Stomach (tissue), 8 donors: ENCODE measurements at regions not wholly inside any gene's neighbourhood (a gene's known extent, or its start where the extent isn't known, plus 50 kb on each side); places are given as distances from the start of the nearest gene placed in this dataset.
A peak's percentile ranks its signal among the peaks of the same experiment; 100 is the strongest.

Source experiments
- DNase-seq, 2 donors: peaks; one replicate each; pipeline versions ENCODE4 v3.0.0 to v3.0.0-alpha.2; 2013 to 2019
- H3K27ac ChIP-seq, 5 donors: fragments of 200-600 bp in 4 of 5; sonication (generic) in 4 of 5; one replicate each; pipeline ENCODE4 v1.5.1; 2013 to 2019; ENCODE audit warnings: mild to moderate bottlenecking in 1 of 5, moderate library complexity in 1 of 5
- H3K27me3 ChIP-seq, 3 donors: fragments of 200-600 bp; sonication (generic); one replicate each; pipeline ENCODE4 v1.5.1; 2017 to 2019; ENCODE audit warnings: mixed run types in 1 of 3
- H3K36me3 ChIP-seq, 4 donors: fragments of 200-600 bp; sonication (generic); 1 replicate in 3 of 4; 2 replicates in 1 of 4; pipeline ENCODE4 v1.5.1; 2016 to 2019
- H3K4me1 ChIP-seq, 4 donors: fragments of 200-600 bp; sonication (generic); one replicate each; pipeline ENCODE4 v1.5.1; 2016 to 2019
- H3K4me3 ChIP-seq, 4 donors: fragments of 200-600 bp; sonication (generic) in 3 of 4; one replicate each; pipeline ENCODE4 v1.5.1; 2016 to 2019; ENCODE audit warnings: mild to moderate bottlenecking in 1 of 4
- H3K9me3 ChIP-seq, 4 donors: fragments of 200-600 bp; sonication (generic); one replicate each; pipeline ENCODE4 v1.5.1; 2016 to 2019
- CTCF ChIP-seq, 7 experiments: fragments of 450-650 bp in 4 of 7; fragments of 200-600 bp in 3 of 7; sonication (generic) in 3 of 7; IDR thresholded peaks; one replicate each; pipeline ENCODE4 v1.5.1; 2016 to 2019; ENCODE audit warnings: antibody characterized with exemption in 7 of 7, control low read depth in 2 of 7, mild to moderate bottlenecking in 1 of 7
- EP300 ChIP-seq: sonication (generic); formaldehyde crosslinking; IDR thresholded peaks from one replicate; pipeline ENCODE4 v1.6.1; 2017; ENCODE audit warnings: antibody characterized with exemption
- POLR2A ChIP-seq, 4 donors: fragments of 450-650 bp; IDR thresholded peaks; one replicate each; pipeline ENCODE4 v1.6.1; 2016; ENCODE audit warnings: antibody characterized with exemption in 4 of 4, control low read depth in 2 of 4, mild to moderate bottlenecking in 1 of 4, moderate library complexity in 1 of 4
- POLR2AphosphoS5 ChIP-seq, 3 donors: sonication (generic); formaldehyde crosslinking; IDR thresholded peaks; one replicate each; pipeline ENCODE4 v1.6.1; 2016; ENCODE audit warnings: antibody characterized with exemption in 3 of 3
- WGBS, 5 donors: extraction: QIAGEN DNeasy Blood & Tissue Kit in 3 of 5; methylation state at CpG; one replicate each; pipeline versions ENCODE4 v1.1.5 to v1.1.7; 2013 to 2018; 5-methylcytosine and 5-hydroxymethylcytosine counted together
- intact Hi-C: fragments of 100-400 bp; cut with DNase I; formaldehyde crosslinking; loops from one replicate; pipeline ENCODE4 v1.15.1; 2023; ENCODE audit warnings: low total_unique reads
- donor health status: healthy with polysubstance abuse.
- donor health status: Bipolar disorder and iron deficiency.
- donor health status: healthy.

GRCh38 chr1:192939440-192939839 lies 119.7 kb downstream of the UCHL5 start:
- WGBS, 5 donors = 26 to 45% (median 28%) methylated on average over 2 of the region's 2 CpGs
- Histone ChIP-seq H3K9me3 (no peaks in the 10 kb centered on the region), H3K36me3 (no peaks in the 10 kb centered on the region), H3K27me3 (no peaks in the 10 kb centered on the region), H3K4me3 (no peak overlapping the region), H3K4me1 (peaks cover 0 to 27% (median 6%) of the 10 kb centered on the region in 4 donors), H3K27ac (no peak overlapping the region)
- intact Hi-C loops = no loop called here
- no peak for TF ChIP-seq EP300
- no peak for TF ChIP-seq POLR2AphosphoS5 (IDR thresholded peaks at IDR 0.05)
- peak in 1 of 2 donors; percentile 14 for DNase-seq

- DNase-seq = no peak
- Histone ChIP-seq H3K9me3 (no peaks in the 10 kb centered on the region), H3K27me3 (no peaks in the 10 kb centered on the region), H3K4me3 (no peak overlapping the region), H3K4me1 (peaks cover 0 to 27% (median 6%) of the 10 kb centered on the region in 4 donors), H3K36me3 (no peaks in the 10 kb centered on the region), H3K27ac (no peak overlapping the region)
- intact Hi-C loops = no loop called here
- TF ChIP-seq POLR2A (IDR thresholded peaks at IDR 0.05) = no peak
- no peak for TF ChIP-seq CTCF (IDR thresholded peaks at IDR 0.05)
- no peak for TF ChIP-seq POLR2AphosphoS5 (IDR thresholded peaks at IDR 0.05)
- TF ChIP-seq EP300 = no peak
Observed at GRCh38 chr1:192940658-192941057, 118.5 kb downstream of the UCHL5 start.

DNA sequence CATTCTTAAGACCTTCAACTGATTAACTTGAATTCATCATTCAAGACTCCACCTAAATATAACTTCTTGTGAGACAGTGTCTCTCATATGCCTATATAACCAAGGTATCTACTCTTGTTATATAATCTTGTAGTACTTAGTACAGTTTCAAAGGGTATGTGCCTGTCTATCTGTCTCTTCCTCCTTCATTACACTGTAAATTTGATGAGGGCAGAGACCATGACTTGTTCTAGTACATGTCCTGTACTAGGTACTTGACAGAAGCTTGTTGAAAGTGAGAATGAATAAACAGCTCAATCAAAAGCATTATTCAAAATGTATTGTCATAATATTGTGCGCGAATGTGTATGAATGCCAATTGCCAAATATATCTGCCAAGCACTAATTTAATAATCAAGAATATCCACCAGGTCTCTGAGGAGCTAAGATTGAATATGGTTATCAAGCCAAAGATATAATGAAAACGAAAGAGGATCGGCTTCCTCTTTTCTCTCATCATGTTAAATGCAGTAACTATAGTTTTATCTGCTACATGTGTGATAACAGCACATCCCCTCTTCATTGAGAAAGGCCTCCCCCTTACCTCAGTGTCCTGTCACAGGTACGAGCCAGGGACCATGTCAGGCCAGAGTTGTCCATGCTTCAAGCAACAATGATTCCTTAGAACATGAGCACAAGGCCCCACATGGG lies 117.3 kb downstream of the UCHL5 start:
- H3K27ac ChIP-seq = peak overlapping the region in 3 of 5 donors; percentile 19 to 54 (median 53)
- H3K9me3 ChIP-seq = no peaks in the 10 kb centered on the region

DNA sequence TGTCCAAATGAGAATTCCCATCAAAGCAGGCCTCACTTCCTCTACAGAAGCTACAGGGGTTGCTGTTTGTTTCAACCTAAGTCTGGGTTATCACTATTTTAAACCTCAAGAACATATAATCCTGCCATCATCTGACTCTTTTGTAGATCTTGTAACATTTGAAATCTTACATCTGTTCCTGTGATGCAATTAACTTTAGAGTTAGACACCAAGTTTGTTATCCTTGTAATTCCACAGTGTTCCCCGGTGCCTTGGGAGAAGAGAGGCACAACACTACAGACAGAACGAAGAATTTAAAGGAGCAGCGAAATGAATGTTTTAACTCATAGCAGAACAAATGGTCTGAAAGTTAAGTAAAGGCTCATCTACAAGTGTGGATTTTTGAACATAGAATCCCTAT lies 116.1 kb downstream of the UCHL5 start:
- Histone ChIP-seq H3K4me1 (peaks cover 0 to 15% (median 6%) of the 10 kb centered on the region in 4 donors), H3K9me3 (no peaks in the 10 kb centered on the region), H3K4me3 (no peak overlapping the region), H3K27me3 (no peaks in the 10 kb centered on the region), H3K27ac (peak overlapping the region in 3 of 5 donors; percentile 19 to 54 (median 53)), H3K36me3 (no peaks in the 10 kb centered on the region)
- DNase-seq = no peak
- WGBS, 5 donors = 79 to 90% (median 81%) methylated on average over 3 of the region's 3 CpGs
- TF ChIP-seq CTCF (IDR thresholded peaks at IDR 0.05) (no peak), POLR2AphosphoS5 (IDR thresholded peaks at IDR 0.05) (no peak), POLR2A (IDR thresholded peaks at IDR 0.05) (no peak), EP300 (no peak)
- intact Hi-C loops = no loop called here

More for the DNA sequence above, 117.3 kb downstream of the UCHL5 start:
- Histone ChIP-seq H3K4me3 (no peak overlapping the region), H3K36me3 (no peaks in the 10 kb centered on the region), H3K4me1 (peaks cover 0 to 24% (median 6%) of the 10 kb centered on the region in 4 donors), H3K27me3 (no peaks in the 10 kb centered on the region)
- DNase-seq = no peak
- 90 to 98% (median 93%) methylated on average over 5 of the region's 5 CpGs for WGBS, 5 donors
- TF ChIP-seq EP300 = no peak
- no peak for TF ChIP-seq CTCF (IDR thresholded peaks at IDR 0.05)
- no peak for TF ChIP-seq POLR2AphosphoS5 (IDR thresholded peaks at IDR 0.05)
- no peak for TF ChIP-seq POLR2A (IDR thresholded peaks at IDR 0.05)
- intact Hi-C loops = no loop called here

DNA sequence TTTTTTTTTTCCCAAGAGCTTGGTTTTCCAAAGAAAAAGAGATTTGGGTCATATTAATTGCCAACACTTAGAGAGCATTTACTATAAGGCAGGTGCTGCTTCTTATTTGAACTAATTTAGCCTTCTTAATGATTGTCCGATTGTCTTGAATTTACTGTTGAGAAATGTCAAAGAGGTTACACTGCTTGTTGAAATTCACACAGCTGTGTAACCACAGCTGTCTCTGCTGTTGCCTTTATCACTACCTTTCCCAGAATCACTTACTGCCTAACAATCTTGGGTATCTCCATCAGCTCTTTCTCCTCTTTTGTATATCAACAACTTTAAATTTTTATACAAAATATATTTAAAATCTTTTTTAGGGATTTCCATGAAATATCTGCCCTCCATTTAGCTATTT lies 115.6 kb downstream of the UCHL5 start:
- intact Hi-C loops = no loop called here
- Histone ChIP-seq H3K4me3 (no peak overlapping the region), H3K36me3 (no peaks in the 10 kb centered on the region), H3K9me3 (no peaks in the 10 kb centered on the region), H3K4me1 (peaks cover 0 to 14% (median 6%) of the 10 kb centered on the region in 4 donors), H3K27me3 (no peaks in the 10 kb centered on the region), H3K27ac (peak overlapping the region in 3 of 5 donors; percentile 19 to 54 (median 53))
- no peak for DNase-seq
- WGBS, 5 donors = 38 to 74% (median 64%) methylated on average over 1 of the region's 1 CpG
- TF ChIP-seq EP300 = no peak
- no peak for TF ChIP-seq POLR2AphosphoS5 (IDR thresholded peaks at IDR 0.05)
- TF ChIP-seq CTCF (IDR thresholded peaks at IDR 0.05) = no peak
- TF ChIP-seq POLR2A (IDR thresholded peaks at IDR 0.05) = no peak
